Progenitor cell of endocrine pancreas (in vitro differentiated cells): ENCODE measurements at regions not wholly inside any gene's neighbourhood (a gene's known extent, or its start where the extent isn't known, plus 50 kb on each side); places are given as distances from the start of the nearest gene placed in this dataset.

Experiments
- DNase-seq: peaks from one replicate; pipeline ENCODE4 v3.0.0; 2021; ENCODE audit warnings: low spot score; ENCODE audit not compliant: unreplicated experiment
- H3K27ac Mint-ChIP-seq: 2 replicates; pipeline ENCODE4 v1.8.0; 2021; ENCODE audit warnings: mild to moderate bottlenecking, moderate library complexity, mixed read lengths
- H3K27me3 Mint-ChIP-seq: 2 replicates; pipeline ENCODE4 v1.8.0; 2021; ENCODE audit warnings: mixed read lengths
- H3K36me3 Mint-ChIP-seq: 2 replicates; pipeline ENCODE4 v1.8.0; 2022; ENCODE audit warnings: mixed read lengths; ENCODE audit not compliant: insufficient read depth
- H3K4me1 Mint-ChIP-seq: 2 replicates; pipeline ENCODE4 v1.8.0; 2021; ENCODE audit warnings: low read depth, mixed read lengths
- H3K4me3 Mint-ChIP-seq: 2 replicates; pipeline ENCODE4 v1.8.0; 2021; ENCODE audit warnings: low read depth, mild to moderate bottlenecking, moderate library complexity, mixed read lengths
- H3K9me3 Mint-ChIP-seq: 2 replicates; pipeline ENCODE4 v1.8.0; 2021; ENCODE audit warnings: low read depth, mixed read lengths
- CTCF ChIP-seq: fragments of 200-600 bp; sonication (generic); IDR thresholded peaks from one replicate; pipeline ENCODE4 v1.5.0; 2021; ENCODE audit warnings: antibody characterized with exemption, mild to moderate bottlenecking; ENCODE audit not compliant: unreplicated experiment

DNA sequence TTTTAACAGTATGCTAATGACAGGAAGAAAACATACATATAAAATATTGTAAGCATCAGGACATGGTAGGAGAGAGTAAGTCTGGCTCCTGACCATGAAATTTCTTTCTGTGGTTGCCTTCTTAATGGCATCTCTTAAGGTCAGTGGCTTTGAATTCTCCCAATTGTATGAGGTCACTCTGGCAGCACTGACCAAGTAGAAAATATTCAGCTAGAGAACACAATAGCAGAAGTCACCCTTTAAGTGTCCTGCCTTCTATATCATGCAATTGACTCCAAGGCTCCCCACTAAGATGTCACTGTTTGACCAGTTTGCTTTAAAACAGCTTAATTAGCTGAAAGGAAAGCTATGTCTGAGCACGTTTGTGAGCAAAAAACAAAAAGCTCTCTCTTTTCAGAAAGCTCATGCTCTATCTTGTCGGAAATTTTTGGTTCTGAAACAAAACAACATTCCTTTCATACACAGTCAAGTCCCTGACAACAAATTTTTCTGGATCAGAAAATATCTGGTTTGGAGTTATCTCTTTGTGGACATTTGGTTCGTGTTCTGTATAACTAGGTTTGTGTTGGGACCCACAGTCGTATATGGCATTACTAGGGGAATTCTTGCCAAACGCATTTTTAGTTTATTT is 120.9 kb upstream of the IFNGR1 start:
- no peak overlapping the region for H3K4me3 Mint-ChIP-seq
- no peak overlapping the region for H3K27ac Mint-ChIP-seq
- no peaks in the 10 kb centered on the region for H3K9me3 Mint-ChIP-seq
- no peak for DNase-seq
- H3K4me1 Mint-ChIP-seq = peaks cover 8% of the 10 kb centered on the region
- no peak for TF ChIP-seq CTCF
- no peaks in the 10 kb centered on the region for H3K36me3 Mint-ChIP-seq
- H3K27me3 Mint-ChIP-seq = peaks cover 15% of the 10 kb centered on the region

DNA sequence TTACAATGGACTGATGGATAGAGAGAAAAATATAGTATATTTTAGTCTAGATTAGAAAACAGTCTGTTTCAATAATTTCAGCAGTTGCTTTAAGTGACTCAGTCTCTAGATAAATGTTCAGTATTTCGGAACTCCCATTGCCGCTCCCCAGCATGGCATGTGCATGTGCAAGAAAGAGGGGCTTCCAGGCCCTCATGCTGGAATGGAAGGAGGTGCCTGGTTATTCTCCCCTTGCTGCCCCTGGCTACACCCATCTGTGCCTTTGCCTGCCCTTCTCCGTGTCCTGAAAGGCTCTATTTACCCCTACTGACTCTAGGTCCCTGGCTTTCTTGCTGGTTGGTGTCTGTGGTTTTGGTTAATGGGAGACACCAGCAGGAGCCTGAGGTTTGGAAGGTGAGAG is 115.7 kb upstream of the IFNGR1 start:
- Mint-ChIP-seq H3K36me3 (no peaks in the 10 kb centered on the region), H3K4me1 (peaks cover 4% of the 10 kb centered on the region), H3K4me3 (no peak overlapping the region), H3K27ac (no peak overlapping the region), H3K9me3 (no peaks in the 10 kb centered on the region), H3K27me3 (peaks cover 12% of the 10 kb centered on the region)
- no peak for TF ChIP-seq CTCF
- no peak for DNase-seq

- no peak for TF ChIP-seq CTCF
- peaks cover 12% of the 10 kb centered on the region for H3K27me3 Mint-ChIP-seq
- H3K9me3 Mint-ChIP-seq = no peaks in the 10 kb centered on the region
- H3K36me3 Mint-ChIP-seq = no peaks in the 10 kb centered on the region
- H3K4me3 Mint-ChIP-seq = no peak overlapping the region
- DNase-seq = no peak
- no peak overlapping the region for H3K27ac Mint-ChIP-seq
- H3K4me1 Mint-ChIP-seq = peaks cover 4% of the 10 kb centered on the region
Measured at GRCh38 chr6:137334094-137334493, 114.9 kb upstream of the IFNGR1 start.

DNA sequence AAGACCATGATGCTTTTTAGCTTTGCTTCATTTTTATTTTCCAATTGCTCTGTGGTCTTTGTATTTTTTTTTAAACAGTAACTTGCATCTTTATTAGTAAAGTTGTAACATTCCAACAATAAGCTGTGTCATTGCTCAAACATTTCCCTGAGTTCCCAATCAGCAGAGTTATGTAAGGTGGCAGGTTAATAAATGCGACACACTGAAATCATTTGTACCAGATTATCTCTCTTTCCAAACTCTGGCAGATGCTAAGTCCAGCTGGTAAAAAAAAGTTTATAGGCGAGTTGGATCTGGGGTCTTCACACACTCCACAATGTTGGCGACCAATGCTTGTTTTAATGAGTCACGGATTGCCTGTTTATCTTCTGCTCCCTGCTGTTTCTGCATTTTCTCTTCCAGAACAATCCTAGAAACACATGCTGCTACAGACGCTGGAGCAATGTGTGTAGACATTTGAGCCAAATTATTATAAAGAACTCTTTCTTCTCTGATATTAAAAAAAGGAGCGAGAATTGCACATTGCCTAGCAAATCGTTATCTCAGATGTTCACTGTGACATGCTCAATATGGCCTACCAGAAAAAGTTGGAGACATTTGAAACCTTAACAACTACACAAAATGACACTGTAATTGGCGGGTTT is 113.6 kb upstream of the IFNGR1 start:
- H3K4me1 Mint-ChIP-seq = peaks cover 4% of the 10 kb centered on the region
- no peaks in the 10 kb centered on the region for H3K9me3 Mint-ChIP-seq
- no peak overlapping the region for H3K4me3 Mint-ChIP-seq
- H3K27me3 Mint-ChIP-seq = peaks cover 12% of the 10 kb centered on the region
- H3K27ac Mint-ChIP-seq = no peak overlapping the region
- no peaks in the 10 kb centered on the region for H3K36me3 Mint-ChIP-seq
- DNase-seq = no peak
- no peak for TF ChIP-seq CTCF

GRCh38 chr6:137323860-137324259 is 104.7 kb upstream of the IFNGR1 start:
- Mint-ChIP-seq H3K36me3 (no peaks in the 10 kb centered on the region), H3K4me1 (no peaks in the 10 kb centered on the region), H3K27me3 (no peaks in the 10 kb centered on the region), H3K9me3 (no peaks in the 10 kb centered on the region), H3K27ac (peak overlapping the region; percentile 45), H3K4me3 (no peak overlapping the region)
- no peak for TF ChIP-seq CTCF
- DNase-seq = no peak
